ENCODE measurements at regions not wholly inside any gene's neighbourhood (a gene's known extent, or its start where the extent isn't known, plus 50 kb on each side); places are given as distances from the start of the nearest gene placed in this dataset.

GRCh38 chr6:14350210-14350609, 232.6 kb downstream of the CD83 start:
- Histone ChIP-seq H3K4me3 (ENCODE audit: low read length) (no peak overlapping the region), H3K27ac (ENCODE audit: low read depth, low read length) (no peak overlapping the region), H3K79me2 (ENCODE audit: control insufficient read depth, low read length) (no peaks in the 10 kb centered on the region), H3K4me1 (ENCODE audit: control insufficient read depth, low read length) (peaks cover 22% of the 10 kb centered on the region), H3K27me3 (ENCODE audit: control insufficient read depth, low read length) (no peaks in the 10 kb centered on the region), H4K20me1 (ENCODE audit: control insufficient read depth, insufficient read depth, low read depth, low read length) (no peaks in the 10 kb centered on the region), H3K36me3 (ENCODE audit: control insufficient read depth, low read length) (no peaks in the 10 kb centered on the region), H3K4me2 (ENCODE audit: low read length) (no peak overlapping the region), H3F3A (ENCODE audit: control insufficient read depth, insufficient read depth) (no peaks in the 10 kb centered on the region), H3K9me3 (ENCODE audit: control insufficient read depth, insufficient read depth, low read length) (no peaks in the 10 kb centered on the region), H3K9me2 (replicated peaks; ENCODE audit: control insufficient read depth, low read length) (no peaks in the 10 kb centered on the region)
- no peak for TF ChIP-seq CTCF (IDR thresholded peaks at IDR 0.05; ENCODE audit: low read depth, low read length, poor library complexity, severe bottlenecking)
- TF ChIP-seq EZH2phosphoT487 (IDR thresholded peaks at IDR 0.05; ENCODE audit: borderline replicate concordance, low read length), result no peak

- Histone ChIP-seq H3K9me2 (replicated peaks; ENCODE audit: control insufficient read depth, low read length) (no peaks in the 10 kb centered on the region), H3K27me3 (ENCODE audit: control insufficient read depth, low read length) (no peaks in the 10 kb centered on the region), H3K27ac (ENCODE audit: low read depth, low read length) (no peak overlapping the region), H3K36me3 (ENCODE audit: control insufficient read depth, low read length) (no peaks in the 10 kb centered on the region), H3K9me3 (ENCODE audit: control insufficient read depth, insufficient read depth, low read length) (no peaks in the 10 kb centered on the region), H3K4me2 (ENCODE audit: low read length) (no peak overlapping the region), H3F3A (ENCODE audit: control insufficient read depth, insufficient read depth) (no peaks in the 10 kb centered on the region), H4K20me1 (ENCODE audit: control insufficient read depth, insufficient read depth, low read depth, low read length) (no peaks in the 10 kb centered on the region), H3K79me2 (ENCODE audit: control insufficient read depth, low read length) (no peaks in the 10 kb centered on the region), H3K4me3 (ENCODE audit: low read length) (no peak overlapping the region), H3K4me1 (ENCODE audit: control insufficient read depth, low read length) (peaks cover 19% of the 10 kb centered on the region)
- no peak for TF ChIP-seq CTCF (IDR thresholded peaks at IDR 0.05; ENCODE audit: low read depth, low read length, poor library complexity, severe bottlenecking)
- no peak for TF ChIP-seq EZH2phosphoT487 (IDR thresholded peaks at IDR 0.05; ENCODE audit: borderline replicate concordance, low read length)
These were observed 235.7 kb downstream of the CD83 start for GRCh38 chr6:14353281-14353680.

GRCh38 chr6:14353798-14354197, 236.2 kb downstream of the CD83 start:
- no peaks in the 10 kb centered on the region for H3K9me2 ChIP-seq (replicated peaks; ENCODE audit: control insufficient read depth, low read length)
- no peak overlapping the region for H3K4me3 ChIP-seq (ENCODE audit: low read length)
- no peak for TF ChIP-seq CTCF (IDR thresholded peaks at IDR 0.05; ENCODE audit: low read depth, low read length, poor library complexity, severe bottlenecking)
- TF ChIP-seq EZH2phosphoT487 (IDR thresholded peaks at IDR 0.05; ENCODE audit: borderline replicate concordance, low read length), result no peak
- no peak overlapping the region for H3K4me2 ChIP-seq (ENCODE audit: low read length)
- H4K20me1 ChIP-seq (ENCODE audit: control insufficient read depth, insufficient read depth, low read depth, low read length), result no peaks in the 10 kb centered on the region
- H3F3A ChIP-seq (ENCODE audit: control insufficient read depth, insufficient read depth), result no peaks in the 10 kb centered on the region
- no peaks in the 10 kb centered on the region for H3K27me3 ChIP-seq (ENCODE audit: control insufficient read depth, low read length)
- H3K79me2 ChIP-seq (ENCODE audit: control insufficient read depth, low read length), result no peaks in the 10 kb centered on the region
- no peaks in the 10 kb centered on the region for H3K36me3 ChIP-seq (ENCODE audit: control insufficient read depth, low read length)
- H3K27ac ChIP-seq (ENCODE audit: low read depth, low read length), result no peak overlapping the region
- H3K4me1 ChIP-seq (ENCODE audit: control insufficient read depth, low read length), result peaks cover 14% of the 10 kb centered on the region
- no peaks in the 10 kb centered on the region for H3K9me3 ChIP-seq (ENCODE audit: control insufficient read depth, insufficient read depth, low read length)
